ENCODE measurements at regions not wholly inside any gene's neighbourhood (a gene's known extent, or its start where the extent isn't known, plus 50 kb on each side); places are given as distances from the start of the nearest gene placed in this dataset.

DNA sequence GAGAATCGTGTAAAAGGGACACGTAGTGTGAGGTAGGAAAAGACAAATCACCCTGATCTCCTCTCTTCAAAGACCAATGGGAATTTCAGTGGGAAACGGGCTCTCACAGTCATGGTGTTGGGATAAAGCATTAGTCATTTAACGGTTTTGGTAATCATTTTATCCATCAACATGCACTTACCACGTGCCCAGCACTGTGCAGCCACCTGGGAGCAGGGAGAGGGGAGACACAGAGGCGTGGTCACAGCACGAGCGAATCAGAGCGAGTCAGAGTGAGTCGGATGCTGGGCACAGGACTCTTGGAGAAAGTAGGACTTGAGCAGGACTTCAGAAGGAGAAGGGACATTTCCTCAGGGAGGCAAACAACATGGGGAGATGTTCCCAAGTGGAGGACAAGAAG, 130.8 kb downstream of the MINAR1 start:
- TF ChIP-seq, protein P1, sequence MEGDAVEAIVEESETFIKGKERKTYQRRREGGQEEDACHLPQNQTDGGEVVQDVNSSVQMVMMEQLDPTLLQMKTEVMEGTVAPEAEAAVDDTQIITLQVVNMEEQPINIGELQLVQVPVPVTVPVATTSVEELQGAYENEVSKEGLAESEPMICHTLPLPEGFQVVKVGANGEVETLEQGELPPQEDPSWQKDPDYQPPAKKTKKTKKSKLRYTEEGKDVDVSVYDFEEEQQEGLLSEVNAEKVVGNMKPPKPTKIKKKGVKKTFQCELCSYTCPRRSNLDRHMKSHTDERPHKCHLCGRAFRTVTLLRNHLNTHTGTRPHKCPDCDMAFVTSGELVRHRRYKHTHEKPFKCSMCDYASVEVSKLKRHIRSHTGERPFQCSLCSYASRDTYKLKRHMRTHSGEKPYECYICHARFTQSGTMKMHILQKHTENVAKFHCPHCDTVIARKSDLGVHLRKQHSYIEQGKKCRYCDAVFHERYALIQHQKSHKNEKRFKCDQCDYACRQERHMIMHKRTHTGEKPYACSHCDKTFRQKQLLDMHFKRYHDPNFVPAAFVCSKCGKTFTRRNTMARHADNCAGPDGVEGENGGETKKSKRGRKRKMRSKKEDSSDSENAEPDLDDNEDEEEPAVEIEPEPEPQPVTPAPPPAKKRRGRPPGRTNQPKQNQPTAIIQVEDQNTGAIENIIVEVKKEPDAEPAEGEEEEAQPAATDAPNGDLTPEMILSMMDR (IDR thresholded peaks at IDR 0.05) = no peak
- no peak for TF ChIP-seq POLR2A (IDR thresholded peaks at IDR 0.05)
